GM23248 (cell line): ENCODE measurements at regions not wholly inside any gene's neighbourhood (a gene's known extent, or its start where the extent isn't known, plus 50 kb on each side); places are given as distances from the start of the nearest gene placed in this dataset.

ENCODE experiments used
- EZH2 ChIP-seq: fragments of 200-600 bp; sonication (generic); IDR thresholded peaks from 2 replicates; pipeline ENCODE4 v1.6.1; 2018; ENCODE audit warnings: antibody characterized with exemption, mild to moderate bottlenecking; ENCODE audit not compliant: insufficient read depth, poor library complexity, severe bottlenecking
- EZH2phosphoT487 ChIP-seq: fragments of 200-600 bp; sonication (generic); IDR thresholded peaks from 2 replicates; pipeline ENCODE4 v1.6.1; 2018; ENCODE audit warnings: antibody characterized with exemption, moderate library complexity, mild to moderate bottlenecking, low read depth; ENCODE audit not compliant: insufficient read depth

DNA sequence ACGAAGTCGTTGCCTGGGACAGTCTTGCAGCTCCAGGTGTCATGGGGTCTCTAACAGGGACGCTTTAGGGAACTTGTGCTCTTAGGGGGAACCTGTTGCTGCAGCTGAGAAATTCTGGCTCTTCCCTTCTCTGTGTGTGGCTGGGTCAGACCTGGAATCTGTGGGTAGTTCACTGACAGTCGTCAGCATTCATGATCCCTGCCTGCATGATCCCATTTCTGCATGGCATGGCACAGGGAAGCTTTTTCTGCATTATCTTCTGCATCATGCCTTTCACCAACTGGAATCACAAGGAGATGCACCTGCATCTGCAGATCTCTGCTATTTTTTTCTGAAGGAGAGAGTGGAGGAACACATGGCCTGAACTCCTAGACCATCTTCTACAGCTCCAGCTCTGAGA lies 85.6 kb downstream of the SOX9 start:
- TF ChIP-seq EZH2 (no peak), EZH2phosphoT487 (no peak)
